ENCODE measurements at regions not wholly inside any gene's neighbourhood (a gene's known extent, or its start where the extent isn't known, plus 50 kb on each side); places are given as distances from the start of the nearest gene placed in this dataset.

- Histone ChIP-seq H2BK15ac (ENCODE audit: low read depth, low read length) (no peak overlapping the region), H3K23me2 (ENCODE audit: insufficient read length, low read depth, low read length, poor library complexity, severe bottlenecking) (no peaks in the 10 kb centered on the region), H3K56ac (ENCODE audit: insufficient read length, low read depth, low read length) (no peak overlapping the region), H3K79me1 (ENCODE audit: insufficient read depth, low read depth, low read length, poor library complexity, severe bottlenecking) (no peaks in the 10 kb centered on the region), H3K9me3 (ENCODE audit: control insufficient read depth, low read depth, low read length) (no peaks in the 10 kb centered on the region), H3K27ac (ENCODE audit: insufficient read length, low read depth, low read length) (no peak overlapping the region), H2BK5ac (ENCODE audit: insufficient read length, low read length) (no peak overlapping the region), H2AK5ac (ENCODE audit: insufficient read length, low read length) (no peak overlapping the region), H3K18ac (ENCODE audit: insufficient read length, low read depth, low read length) (no peak overlapping the region), H4K5ac (ENCODE audit: insufficient read length, low read depth, low read length) (no peak overlapping the region), H2BK20ac (ENCODE audit: low read depth, low read length, poor library complexity, severe bottlenecking) (no peak overlapping the region), H3K14ac (ENCODE audit: insufficient read depth, low read length) (no peak overlapping the region), H4K91ac (ENCODE audit: insufficient read length, low read depth, low read length) (no peak overlapping the region), H2AFZ (ENCODE audit: low read length) (no peak overlapping the region), H3T11ph (ENCODE audit: low read length) (no peak overlapping the region), H3K4me2 (ENCODE audit: insufficient read depth, insufficient read length, low read length) (no peak overlapping the region), H3K4ac (ENCODE audit: low read depth, low read length) (no peak overlapping the region), H3K4me1 (ENCODE audit: insufficient read depth, low read length) (no peaks in the 10 kb centered on the region; the same call in 1 of the 2 replicates), H2BK120ac (ENCODE audit: low read depth, low read length, poor library complexity, severe bottlenecking) (no peak overlapping the region), H3K23ac (ENCODE audit: insufficient read length, low read depth, low read length) (no peak overlapping the region), H3K9ac (ENCODE audit: extremely low read depth, insufficient read length, low read length) (no peak overlapping the region), H4K8ac (replicated peaks; ENCODE audit: insufficient read length, low read depth, low read length) (no peak overlapping the region), H3K27me3 (ENCODE audit: insufficient read depth, low read length) (no peaks in the 10 kb centered on the region), H3K79me2 (ENCODE audit: insufficient read depth, low read length) (no peaks in the 10 kb centered on the region), H4K20me1 (ENCODE audit: control insufficient read depth, insufficient read depth, insufficient read length) (no peaks in the 10 kb centered on the region), H2BK12ac (ENCODE audit: insufficient read length, low read depth, low read length) (no peak overlapping the region)
- Mint-ChIP-seq H3K36me3 (ENCODE audit: insufficient read depth in 1 of 3, low read depth in 3 of 3) (no peaks in the 10 kb centered on the region; a peak in 2 of 7 replicates), H3K4me3 (no peak overlapping the region), H3K27me3 (ENCODE audit: low read depth) (no peaks in the 10 kb centered on the region; the same call in 1 of the 2 replicates), H3K4me1 (peaks cover 11 to 13% of the 10 kb centered on the region in 2 experiments), H3K27ac (no peak overlapping the region), H3K9me3 (no peaks in the 10 kb centered on the region; a peak in 1 of 5 replicates)
- TF ChIP-seq, protein P1, sequence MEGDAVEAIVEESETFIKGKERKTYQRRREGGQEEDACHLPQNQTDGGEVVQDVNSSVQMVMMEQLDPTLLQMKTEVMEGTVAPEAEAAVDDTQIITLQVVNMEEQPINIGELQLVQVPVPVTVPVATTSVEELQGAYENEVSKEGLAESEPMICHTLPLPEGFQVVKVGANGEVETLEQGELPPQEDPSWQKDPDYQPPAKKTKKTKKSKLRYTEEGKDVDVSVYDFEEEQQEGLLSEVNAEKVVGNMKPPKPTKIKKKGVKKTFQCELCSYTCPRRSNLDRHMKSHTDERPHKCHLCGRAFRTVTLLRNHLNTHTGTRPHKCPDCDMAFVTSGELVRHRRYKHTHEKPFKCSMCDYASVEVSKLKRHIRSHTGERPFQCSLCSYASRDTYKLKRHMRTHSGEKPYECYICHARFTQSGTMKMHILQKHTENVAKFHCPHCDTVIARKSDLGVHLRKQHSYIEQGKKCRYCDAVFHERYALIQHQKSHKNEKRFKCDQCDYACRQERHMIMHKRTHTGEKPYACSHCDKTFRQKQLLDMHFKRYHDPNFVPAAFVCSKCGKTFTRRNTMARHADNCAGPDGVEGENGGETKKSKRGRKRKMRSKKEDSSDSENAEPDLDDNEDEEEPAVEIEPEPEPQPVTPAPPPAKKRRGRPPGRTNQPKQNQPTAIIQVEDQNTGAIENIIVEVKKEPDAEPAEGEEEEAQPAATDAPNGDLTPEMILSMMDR (conservative IDR thresholded peaks at IDR 0.05) = 0 out of 3 replicates have a peak, but pooled peaks have one; percentile 5
- DNase-seq = no peak
Observed at GRCh38 chr9:14434158-14434504, 120.2 kb upstream of the NFIB start.
